Kidney (tissue), 13 donors: ENCODE measurements at regions not wholly inside any gene's neighbourhood (a gene's known extent, or its start where the extent isn't known, plus 50 kb on each side); places are given as distances from the start of the nearest gene placed in this dataset.
A peak's percentile ranks its signal among the peaks of the same experiment; 100 is the strongest.

Experiments used
- DNase-seq, 5 donors: peaks; one replicate each; pipeline ENCODE4 v3.0.0-alpha.2; 2013 to 2020
- FAIRE-seq: peaks from 2 replicates; lab custom pipeline; 2012; peaks lifted over from hg19 to GRCh38; lab: Jason Lieb, UNC
- H3K27ac ChIP-seq, 2 donors: one replicate each; pipeline ENCODE4 v1.7.0; 2013; ENCODE audit warnings: low read depth in 2 of 2, low read length in 2 of 2, inconsistent platforms in 1 of 2
- H3K27me3 ChIP-seq: one replicate; pipeline ENCODE4 v1.7.1; 2013; ENCODE audit warnings: low read length, inconsistent platforms; ENCODE audit not compliant: control insufficient read depth, insufficient read depth
- H3K36me3 ChIP-seq, 3 donors: one replicate each; pipeline versions ENCODE4 v1.7.0 to v1.7.1; 2013; ENCODE audit warnings: low read length in 3 of 3, control low read depth in 1 of 3, inconsistent platforms in 1 of 3; ENCODE audit not compliant: insufficient read depth in 3 of 3, control insufficient read depth in 2 of 3
- H3K4me1 ChIP-seq, 3 donors: one replicate each; pipeline versions ENCODE4 v1.7.0 to v1.7.1; 2013; ENCODE audit warnings: low read length in 3 of 3, inconsistent platforms in 1 of 3, low read depth in 1 of 3; ENCODE audit not compliant: control insufficient read depth in 2 of 3, insufficient read depth in 2 of 3
- H3K4me3 ChIP-seq, 3 donors: one replicate each; pipeline versions ENCODE4 v1.7.0 to v1.8.1; 2013; ENCODE audit warnings: low read length in 3 of 3, control low read depth in 1 of 3, inconsistent platforms in 1 of 3
- H3K9ac ChIP-seq, 3 donors: one replicate each; pipeline versions ENCODE4 v1.7.0 to v1.7.1; 2013; ENCODE audit warnings: low read length in 3 of 3, control low read depth in 1 of 3, inconsistent platforms in 1 of 3
- H3K9me3 ChIP-seq, 3 donors: one replicate each; pipeline versions ENCODE4 v1.7.0 to v1.7.1; 2013; ENCODE audit warnings: low read length in 3 of 3, control low read depth in 1 of 3, inconsistent platforms in 1 of 3; ENCODE audit not compliant: control insufficient read depth in 2 of 3, insufficient read depth in 1 of 3
- intact Hi-C: fragments of 100-400 bp; cut with DNase I; formaldehyde crosslinking; loops from one replicate; pipeline ENCODE4 v1.11.1; 2022
- TF ChIP-seq, protein P1 (sequence below): IDR thresholded peaks from 3 replicates; pipeline ENCODE4 v1.5.1; 2012; ENCODE audit warnings: mild to moderate bottlenecking, moderate library complexity, borderline replicate concordance; ENCODE audit not compliant: insufficient read depth; ENCODE audit errors: extremely low read depth
- donor health status: control.
- donor health status: control.
- donor health status: control.
- donor health status: control.
- donor health status: control.
- donor health status: DM: yes; HTN: yes; CAD: no.
- donor health status: Normal renal cell carcinoma (clear cell type).

DNA sequence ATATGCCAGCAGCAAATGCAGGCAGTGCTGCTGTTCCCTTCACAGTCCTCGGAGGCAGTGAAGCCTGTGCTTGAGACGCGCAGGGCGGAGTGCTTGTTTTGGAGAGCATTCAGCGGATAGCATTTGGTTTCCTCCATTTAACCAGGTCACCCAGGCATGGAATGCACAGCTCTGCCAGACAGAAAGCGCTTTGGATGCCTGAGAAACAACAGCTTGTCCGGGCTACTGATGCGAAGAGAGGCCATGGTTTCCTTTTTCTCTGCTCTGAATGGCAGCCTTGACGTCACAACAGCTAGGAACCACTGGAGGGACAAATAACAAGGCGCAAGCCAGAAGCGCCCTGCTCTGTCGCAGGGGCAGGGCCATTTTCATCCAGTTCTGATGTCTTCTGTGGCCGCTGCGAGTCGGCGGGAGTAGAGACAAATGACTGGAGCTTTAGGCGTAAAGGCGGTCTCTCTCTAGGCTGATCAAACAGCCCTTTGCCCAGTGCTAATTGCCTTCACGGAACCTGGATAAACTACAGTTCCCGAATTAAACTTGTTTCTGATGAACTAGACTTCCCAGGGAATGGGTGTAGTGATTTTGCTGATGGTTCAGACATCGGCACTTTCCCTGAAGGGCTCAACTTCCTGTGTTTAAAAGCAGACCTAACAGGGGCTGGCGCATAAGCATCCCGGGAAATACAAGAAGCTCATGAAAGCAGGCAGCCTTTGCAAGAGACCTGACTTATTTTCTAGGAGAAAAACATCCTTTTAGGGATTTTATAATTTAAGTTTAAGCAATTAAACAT, 187.6 kb upstream of the KLF14 start:
- intact Hi-C loops: no loop called here
- no peak for FAIRE-seq
- TF ChIP-seq, protein P1, sequence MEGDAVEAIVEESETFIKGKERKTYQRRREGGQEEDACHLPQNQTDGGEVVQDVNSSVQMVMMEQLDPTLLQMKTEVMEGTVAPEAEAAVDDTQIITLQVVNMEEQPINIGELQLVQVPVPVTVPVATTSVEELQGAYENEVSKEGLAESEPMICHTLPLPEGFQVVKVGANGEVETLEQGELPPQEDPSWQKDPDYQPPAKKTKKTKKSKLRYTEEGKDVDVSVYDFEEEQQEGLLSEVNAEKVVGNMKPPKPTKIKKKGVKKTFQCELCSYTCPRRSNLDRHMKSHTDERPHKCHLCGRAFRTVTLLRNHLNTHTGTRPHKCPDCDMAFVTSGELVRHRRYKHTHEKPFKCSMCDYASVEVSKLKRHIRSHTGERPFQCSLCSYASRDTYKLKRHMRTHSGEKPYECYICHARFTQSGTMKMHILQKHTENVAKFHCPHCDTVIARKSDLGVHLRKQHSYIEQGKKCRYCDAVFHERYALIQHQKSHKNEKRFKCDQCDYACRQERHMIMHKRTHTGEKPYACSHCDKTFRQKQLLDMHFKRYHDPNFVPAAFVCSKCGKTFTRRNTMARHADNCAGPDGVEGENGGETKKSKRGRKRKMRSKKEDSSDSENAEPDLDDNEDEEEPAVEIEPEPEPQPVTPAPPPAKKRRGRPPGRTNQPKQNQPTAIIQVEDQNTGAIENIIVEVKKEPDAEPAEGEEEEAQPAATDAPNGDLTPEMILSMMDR: no peak
- H3K4me3 ChIP-seq: peak overlapping the region; percentile 42 to 58 (median 54)
- H3K36me3 ChIP-seq: peaks cover 0 to 7% (median 2%) of the 10 kb centered on the region in 3 donors
- H3K4me1 ChIP-seq: peaks cover 0 to 60% (median 53%) of the 10 kb centered on the region in 3 donors
- no peaks in the 10 kb centered on the region for H3K9me3 ChIP-seq
- no peaks in the 10 kb centered on the region for H3K27me3 ChIP-seq
- peak overlapping the region; percentile 94 to 95 for H3K27ac ChIP-seq
- H3K9ac ChIP-seq: peak overlapping the region; percentile 26 to 72 (median 70)
- peak; percentile 87 to 96 (median 91) for DNase-seq

DNA sequence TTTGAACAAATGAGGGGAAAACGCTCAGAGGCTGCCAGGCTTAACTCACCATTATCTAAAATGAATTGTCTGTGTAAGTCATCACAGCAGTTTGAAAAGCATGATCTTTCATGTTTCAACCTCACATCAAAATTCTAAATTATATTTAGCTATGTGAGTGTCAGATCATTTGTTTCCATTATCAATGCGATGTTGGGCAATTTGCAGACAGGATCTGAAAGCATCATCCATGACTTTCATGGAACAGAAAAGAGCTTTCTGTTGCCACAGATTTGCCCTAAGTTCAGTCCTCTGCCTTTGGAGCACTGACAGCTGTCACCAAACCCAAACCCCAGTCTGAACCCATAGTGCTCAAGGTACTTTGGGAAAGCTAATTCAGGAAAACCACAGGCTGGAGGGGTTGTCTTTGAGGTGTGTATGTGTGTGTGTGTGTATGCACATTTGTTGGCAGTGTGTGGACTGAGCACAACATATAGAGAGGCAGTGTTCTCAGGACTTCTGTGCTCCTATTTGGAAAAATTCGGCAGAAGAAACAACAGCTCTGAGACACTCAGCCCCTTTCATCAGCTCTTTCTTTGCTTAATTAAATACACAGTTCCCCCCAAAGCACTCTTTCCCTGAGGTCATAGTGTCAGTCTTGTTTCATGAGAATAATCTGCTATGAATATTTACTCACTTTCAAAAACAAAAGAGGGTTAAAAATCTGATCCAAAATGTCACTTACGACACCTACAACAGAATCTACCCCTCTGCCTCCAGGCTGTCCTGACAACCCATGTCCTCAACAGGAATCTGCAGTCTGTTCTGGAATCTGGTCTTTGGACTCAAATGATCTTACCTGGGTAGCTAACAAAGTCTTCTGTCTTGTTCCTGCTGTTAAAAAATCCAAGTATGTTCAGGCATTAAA, 188.5 kb upstream of the KLF14 start:
- H3K27ac ChIP-seq: peak overlapping the region; percentile 94 to 95
- no peaks in the 10 kb centered on the region for H3K9me3 ChIP-seq
- FAIRE-seq (no peak), DNase-seq (no peak)
- no peaks in the 10 kb centered on the region for H3K27me3 ChIP-seq
- H3K4me3 ChIP-seq: peak overlapping the region in 2 of 3 donors; percentile 42 to 54
- peaks cover 0 to 7% (median 4%) of the 10 kb centered on the region in 3 donors for H3K36me3 ChIP-seq
- peaks cover 0 to 60% (median 57%) of the 10 kb centered on the region in 3 donors for H3K4me1 ChIP-seq
- intact Hi-C loops: no loop called here
- peak overlapping the region in 2 of 3 donors; percentile 70 to 72 for H3K9ac ChIP-seq
- TF ChIP-seq, protein P1: no peak

DNA sequence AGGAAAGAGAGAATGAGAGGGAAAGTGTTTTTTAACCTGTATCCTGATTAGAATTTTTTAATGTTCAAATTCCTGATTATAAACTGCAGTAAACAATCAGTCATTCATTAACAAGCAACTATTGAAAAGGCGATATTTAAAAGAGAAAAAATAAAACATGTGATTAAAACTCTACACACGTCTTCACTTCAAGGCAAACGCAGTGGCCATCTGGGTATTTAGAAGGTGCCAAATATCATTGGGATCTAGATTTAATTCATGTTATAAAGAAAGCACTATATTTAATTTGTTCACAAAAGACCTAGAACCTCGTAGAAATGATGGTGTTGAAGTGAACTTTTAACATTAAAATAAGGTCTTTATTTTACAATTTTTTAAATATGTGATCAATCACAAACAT, 189.4 kb upstream of the KLF14 start:
- intact Hi-C loops: no loop called here
- no peak for DNase-seq
- Histone ChIP-seq H3K36me3 (peaks cover 0 to 7% (median 4%) of the 10 kb centered on the region in 3 donors), H3K27ac (peak overlapping the region in 1 of 2 donors; percentile 18), H3K4me3 (no peak overlapping the region), H3K27me3 (no peaks in the 10 kb centered on the region), H3K4me1 (peaks cover 0 to 60% (median 56%) of the 10 kb centered on the region in 3 donors), H3K9ac (no peak overlapping the region), H3K9me3 (no peaks in the 10 kb centered on the region)
- FAIRE-seq: no peak
- TF ChIP-seq, protein P1: no peak
